HG03103 (cell line): ENCODE measurements at regions not wholly inside any gene's neighbourhood (a gene's known extent, or its start where the extent isn't known, plus 50 kb on each side); places are given as distances from the start of the nearest gene placed in this dataset.
"Not testable (repeated sequence)": the region's sequence is repeated elsewhere in the genome, so short reads cannot be mapped to it uniquely, and the experiment has no call there.

ENCODE experiments used
- ATAC-seq: cut with Tn5 transposase; IDR thresholded peaks from one replicate; pipeline ENCODE4 v1.9.1; 2021; ENCODE audit warnings: low read depth; ENCODE audit not compliant: unreplicated experiment

DNA sequence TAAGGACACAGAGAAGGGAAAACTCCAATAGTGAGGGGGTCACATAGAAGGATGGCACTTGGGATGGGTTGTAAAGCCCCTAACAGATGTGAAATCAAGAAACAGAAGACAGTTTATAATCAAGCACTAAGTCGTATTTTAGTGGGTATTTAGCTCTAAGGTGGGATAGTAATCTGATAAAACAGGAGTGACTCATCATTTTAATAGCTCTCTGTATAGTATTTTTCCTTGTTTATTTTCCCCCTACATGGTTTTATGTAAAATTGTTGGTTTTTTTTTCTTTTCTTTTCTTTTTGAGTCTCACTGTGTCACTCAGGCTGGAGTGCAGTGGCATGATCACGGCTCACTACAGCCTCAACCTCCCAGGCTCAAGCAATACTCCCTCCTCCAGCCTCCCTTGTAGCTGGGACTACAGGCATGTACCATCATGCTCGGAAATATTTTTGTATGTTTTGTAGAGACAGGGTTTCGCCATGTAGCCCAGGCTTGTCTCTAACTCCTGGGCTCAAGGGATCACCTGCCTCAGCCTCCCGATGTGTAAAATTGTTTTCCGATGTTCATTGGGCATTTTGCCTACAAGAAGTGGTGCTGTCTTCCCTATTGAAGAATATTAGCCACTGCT, 142.6 kb upstream of the SERPINE2 start:
- ATAC-seq: no peak

DNA sequence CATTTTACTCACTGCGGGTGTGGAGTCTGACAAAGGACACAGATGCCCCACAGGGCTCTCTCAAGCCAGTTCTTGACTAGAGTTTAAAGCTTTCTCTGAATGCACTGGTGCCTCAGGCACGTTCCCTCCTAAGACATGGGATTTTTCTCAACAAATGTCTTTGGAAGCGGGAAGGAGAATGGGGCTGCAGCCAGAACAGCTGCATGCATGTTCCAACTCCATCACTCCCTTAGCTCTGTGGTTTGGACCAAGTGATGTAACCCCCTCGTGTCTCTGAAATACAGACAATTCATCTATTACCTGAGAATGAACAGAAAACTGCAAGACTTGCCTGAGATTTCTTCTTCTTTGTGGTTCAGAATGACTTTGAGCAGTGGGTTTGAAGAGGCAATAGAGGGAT, 141.7 kb upstream of the SERPINE2 start:
- no peak for ATAC-seq

DNA sequence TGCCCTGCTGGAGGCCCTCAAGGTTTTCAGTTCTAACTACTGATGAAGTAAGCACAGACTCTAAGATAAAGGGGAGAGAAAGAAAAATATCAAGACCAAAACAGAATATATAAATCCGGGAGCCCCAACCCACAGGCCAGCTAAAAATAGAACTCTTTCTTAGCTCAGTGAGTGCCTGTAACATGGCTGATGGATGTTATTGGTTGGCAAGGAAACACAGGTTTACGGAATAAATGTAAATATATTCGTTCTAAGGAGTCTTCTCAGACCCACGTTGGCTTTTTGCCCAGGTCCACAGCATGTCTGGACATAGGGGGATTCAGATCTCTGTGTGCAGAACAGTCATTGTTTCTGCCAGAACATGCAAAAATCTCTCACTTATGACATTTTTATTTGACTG, 139.0 kb upstream of the SERPINE2 start:
- ATAC-seq: no peak

DNA sequence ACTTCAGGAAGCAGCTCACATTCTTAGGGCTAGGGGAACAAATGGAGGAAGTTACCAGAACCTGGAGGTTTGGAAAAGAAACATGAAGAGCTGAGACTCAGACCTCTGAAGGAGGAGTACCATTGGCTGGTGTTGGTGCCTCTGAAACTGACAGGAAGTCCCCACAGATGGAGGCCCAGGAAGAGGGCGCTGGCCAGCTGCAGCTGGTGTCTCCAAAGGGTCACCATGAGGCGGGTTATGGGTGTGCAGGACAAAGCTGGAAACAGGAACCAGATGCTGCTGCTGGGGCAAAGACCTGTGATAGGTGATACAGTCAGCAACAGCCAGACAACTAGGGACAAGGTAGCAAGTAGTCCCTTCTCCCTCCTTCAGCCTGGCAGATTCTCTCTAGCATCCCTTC, 136.5 kb upstream of the SERPINE2 start:
- no peak for ATAC-seq

DNA sequence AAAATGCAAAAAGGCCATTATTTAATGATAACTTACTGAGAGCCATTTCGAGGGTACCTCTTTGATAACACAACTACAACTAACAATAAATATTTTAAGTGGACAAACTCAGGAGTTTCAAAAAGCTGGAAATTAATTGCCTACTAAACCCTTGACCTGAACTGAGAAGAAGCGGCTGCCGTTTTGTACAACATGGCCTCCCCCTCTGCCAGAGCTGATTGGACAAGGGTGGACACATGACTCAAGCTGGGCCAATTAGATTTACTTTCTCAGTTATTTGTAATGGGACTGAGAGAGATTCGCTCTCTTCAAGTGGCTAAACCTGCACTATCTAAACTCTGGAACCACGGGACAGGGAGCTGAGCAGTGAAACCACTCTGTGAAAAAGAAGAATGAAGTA, 135.9 kb upstream of the SERPINE2 start:
- ATAC-seq: no peak

DNA sequence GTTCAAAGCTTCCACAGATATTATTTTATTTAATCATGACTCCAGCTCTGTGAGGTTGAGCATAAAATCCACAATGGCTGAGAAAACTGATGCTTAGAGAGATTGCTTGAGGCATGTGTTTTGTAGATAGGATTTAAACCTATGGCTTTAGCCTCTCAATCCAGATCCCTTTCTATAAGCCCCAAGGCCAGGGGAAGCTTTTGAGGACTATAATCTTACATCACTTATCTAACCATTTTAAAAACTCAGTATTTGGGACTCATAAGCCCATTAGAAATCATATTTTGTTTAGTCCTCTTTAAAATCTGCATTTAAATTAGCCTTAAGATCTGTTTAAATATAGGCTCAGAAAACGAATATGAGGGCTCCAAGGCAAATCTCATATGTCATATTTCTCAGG, 135.4 kb upstream of the SERPINE2 start:
- no peak for ATAC-seq

DNA sequence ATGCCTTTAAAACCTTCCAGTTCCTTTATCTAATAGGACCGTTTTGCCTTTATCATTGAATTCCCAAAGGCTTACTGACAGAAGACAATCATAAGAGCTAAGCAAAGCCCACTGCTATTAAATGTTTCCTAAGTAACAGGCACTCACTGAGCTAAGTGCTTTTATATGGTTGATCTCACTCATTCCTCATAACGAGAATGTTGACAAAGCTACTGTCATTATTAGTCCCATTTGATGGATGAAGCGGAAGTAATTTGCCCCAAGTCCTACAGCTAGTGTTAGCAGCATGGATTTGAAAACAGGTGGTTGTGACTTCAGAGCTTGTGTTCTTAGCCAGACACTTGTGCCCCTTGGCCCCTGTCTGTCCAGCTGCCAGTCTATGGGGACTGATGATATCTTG, 134.8 kb upstream of the SERPINE2 start:
- no peak for ATAC-seq

DNA sequence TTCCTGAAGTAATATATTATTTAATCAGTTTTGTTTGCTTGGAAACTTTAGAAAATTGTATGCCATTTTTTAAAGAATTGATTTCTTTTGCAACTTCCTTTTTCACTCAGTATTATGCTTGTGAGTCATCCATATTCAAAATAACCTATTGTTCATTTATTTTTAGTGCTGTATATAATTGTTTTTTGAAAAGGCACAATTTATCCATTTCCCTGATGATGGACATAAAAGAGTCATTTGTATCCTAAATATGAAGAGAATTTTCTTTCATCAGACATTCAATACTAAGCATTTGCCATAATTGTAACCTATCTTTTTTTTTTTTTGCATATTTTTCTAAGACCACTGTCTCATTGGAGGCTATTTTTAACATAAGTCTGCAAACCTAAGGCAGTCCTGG, 134.1 kb upstream of the SERPINE2 start:
- no peak for ATAC-seq

DNA sequence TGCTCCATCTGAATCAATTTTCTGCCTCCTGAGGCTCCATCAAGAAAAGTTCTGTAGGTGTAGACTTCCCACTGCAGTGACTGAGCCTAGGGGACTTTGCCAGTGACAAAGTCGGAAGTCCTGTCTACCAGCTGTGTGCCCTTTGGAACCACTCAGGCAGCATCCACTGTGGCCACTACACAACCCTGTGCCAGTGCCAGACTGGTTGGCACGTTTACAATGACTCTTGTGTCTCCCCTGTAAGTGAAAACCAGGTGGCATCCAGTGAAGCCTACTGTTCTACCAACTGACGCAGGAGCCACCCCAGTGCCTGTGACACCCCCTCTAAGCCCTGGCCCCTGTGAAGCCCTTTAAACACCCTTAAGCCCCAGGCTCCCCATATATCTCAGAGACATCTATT, 132.1 kb upstream of the SERPINE2 start:
- ATAC-seq: no peak

DNA sequence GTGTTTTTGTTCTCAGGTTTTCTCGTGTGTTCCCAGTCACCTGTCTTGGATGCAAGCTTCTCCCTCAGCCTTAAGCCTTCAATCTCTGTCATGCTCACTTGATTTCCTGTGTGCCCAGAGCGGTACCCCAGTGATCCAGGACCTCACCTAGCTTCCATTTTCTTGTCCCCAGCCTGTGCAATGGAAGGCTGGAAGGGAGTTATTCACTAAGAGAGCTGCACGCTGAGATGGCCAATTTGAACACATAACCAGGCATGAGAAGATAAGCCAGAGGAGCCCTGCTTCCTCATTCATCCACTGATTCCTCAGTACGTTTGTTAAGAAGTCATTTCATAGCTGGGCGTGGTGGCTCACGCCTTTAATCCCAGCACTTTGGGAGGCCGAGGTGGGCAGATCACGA, 130.8 kb upstream of the SERPINE2 start:
- ATAC-seq: no peak

DNA sequence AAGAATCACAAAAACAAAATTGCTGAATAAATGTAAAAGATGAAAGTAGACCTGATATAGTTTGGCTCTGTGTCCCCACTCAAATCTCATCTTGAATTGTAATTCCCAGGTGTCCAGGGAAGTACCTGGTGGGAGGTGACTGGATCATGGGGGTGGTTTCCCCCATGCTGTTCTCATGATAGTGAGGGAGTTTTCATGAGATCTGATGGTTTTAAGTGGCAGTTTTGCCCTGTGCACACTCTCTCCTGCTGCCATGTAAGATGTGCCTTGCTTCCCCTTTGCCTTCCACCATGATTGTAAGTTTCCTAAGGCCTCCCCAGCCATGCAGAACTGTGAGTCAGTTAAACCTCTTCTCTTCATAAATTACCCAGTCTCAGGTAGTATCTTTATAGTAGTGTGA, 128.7 kb upstream of the SERPINE2 start:
- not testable (repeated sequence) for ATAC-seq

DNA sequence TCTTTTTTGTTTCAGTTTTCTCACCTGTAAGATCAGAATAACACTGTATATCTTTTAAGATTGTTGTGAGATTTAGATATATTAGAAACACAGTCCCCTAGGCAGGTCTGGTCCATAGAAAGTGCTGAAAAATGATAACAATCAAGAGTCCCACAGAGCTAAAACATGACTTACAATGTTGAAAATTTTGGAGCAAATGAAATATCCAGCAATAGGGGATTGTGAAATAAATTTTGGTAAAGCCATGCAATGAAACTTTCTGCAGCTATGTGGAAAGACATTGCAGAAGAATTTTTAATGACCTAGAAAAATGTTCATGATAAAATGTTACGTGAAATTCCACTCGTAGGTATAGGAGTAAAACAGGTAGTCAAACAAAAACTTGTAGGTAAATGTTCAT, 127.6 kb upstream of the SERPINE2 start:
- ATAC-seq: no peak

DNA sequence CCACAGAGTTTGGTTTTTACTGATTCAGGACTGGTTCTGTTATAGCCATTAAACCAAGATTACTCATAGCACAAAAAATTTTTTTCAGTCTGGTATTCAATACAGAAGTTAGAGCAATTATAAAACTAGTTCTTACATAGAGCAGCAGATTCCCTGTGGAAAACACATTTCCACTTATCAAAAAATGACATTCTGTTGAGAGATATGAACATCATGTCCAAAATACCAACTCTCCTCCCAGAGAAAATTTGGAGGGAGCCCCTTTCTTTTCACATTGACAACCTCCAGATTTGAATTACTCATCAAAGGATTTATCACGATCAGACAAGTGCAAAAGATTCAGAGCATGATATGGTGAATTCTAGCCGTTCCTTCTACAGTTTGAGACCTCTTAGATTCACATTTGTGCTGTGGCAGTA, 126.8 kb upstream of the SERPINE2 start:
- no peak for ATAC-seq

DNA sequence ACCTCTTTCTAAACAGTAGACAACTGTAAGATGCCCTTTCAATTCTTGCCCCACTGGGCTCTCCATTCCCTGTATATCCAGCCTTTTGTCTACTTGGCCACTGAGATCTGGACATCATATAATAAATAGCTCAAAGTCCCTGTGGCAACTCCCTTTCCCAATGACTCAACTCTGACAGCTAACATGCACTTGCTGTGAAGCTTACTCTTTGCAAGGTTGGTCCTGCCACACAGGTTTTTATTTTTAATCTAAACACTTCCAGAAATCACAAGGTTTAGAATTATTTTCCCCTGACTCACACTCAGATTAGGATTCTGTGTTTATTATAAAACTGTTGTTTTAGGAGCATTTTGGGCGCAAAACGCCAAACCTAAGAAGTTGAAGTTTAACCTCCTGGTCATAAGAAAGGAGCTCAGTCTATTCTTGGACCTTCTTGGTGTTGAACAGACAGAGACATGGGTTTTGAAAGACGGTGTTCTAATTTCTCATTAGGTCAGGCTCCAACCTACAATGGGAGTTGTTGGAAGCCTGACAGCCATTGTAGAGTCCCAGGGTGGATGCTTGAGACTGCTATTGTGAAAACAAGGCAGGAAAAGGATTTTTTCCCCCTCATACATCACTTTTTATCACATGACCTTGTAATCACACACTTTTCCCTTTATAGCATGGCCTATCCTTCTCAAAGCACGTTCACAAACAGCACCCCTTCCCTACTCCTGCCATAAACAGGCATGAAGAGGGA, 124.7 kb upstream of the SERPINE2 start:
- no peak for ATAC-seq

DNA sequence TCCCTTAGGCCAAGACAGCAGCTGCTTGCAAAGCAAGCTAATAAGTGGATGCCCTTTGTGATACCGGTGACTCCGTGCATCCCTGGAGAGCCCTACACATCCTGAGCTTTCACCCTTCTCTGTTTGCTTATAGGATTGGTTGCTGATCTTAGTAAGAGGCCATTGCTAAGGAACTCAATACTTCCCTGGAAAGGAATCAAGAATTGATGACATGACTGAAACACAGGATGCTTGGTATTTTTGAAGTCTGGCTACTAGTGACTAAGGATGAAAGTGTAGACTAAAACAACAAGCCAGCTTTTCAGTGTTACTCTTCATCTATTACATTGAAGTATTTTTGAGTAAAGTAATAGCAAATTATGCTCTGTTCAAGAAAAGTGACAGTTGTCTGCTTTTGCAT, 123.0 kb upstream of the SERPINE2 start:
- ATAC-seq: no peak

DNA sequence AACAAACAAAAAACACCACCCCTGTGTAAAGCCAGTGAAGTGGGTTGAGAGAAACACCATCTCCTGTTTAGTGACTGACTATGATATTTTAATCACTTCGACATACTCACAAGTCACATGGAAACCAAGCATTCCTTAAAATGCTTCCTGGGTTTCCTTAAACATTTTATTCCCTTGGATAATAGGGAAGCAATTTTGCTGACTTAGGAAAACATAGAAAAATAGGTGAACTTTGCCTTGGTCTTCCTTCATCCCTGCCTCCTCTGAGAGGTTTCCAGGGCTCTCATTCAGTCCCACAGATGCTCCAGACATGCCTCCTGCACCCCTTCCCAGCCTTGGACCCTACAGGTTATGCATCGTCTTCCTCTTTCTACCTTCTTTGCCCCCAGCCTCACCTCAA, 122.6 kb upstream of the SERPINE2 start:
- no peak for ATAC-seq

DNA sequence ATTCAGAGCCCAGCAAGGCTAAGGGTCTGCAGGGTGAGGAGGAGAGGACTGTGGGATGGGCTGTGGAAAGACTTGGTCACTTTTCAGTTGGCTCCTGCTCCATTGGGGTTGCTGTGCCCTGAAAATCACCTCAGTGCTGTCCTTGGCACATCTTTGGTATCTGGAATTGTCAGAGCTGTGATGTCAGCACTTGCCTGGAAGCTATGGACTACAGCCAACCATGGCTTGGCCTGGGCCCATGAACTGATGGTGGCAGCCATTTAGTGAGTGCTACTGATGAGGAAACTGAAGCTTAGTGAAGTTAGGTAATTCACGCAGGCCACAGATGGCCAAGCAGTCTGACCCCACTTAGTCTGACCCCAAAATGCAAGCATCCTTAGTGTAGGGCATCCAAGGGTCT, 121.8 kb upstream of the SERPINE2 start:
- no peak for ATAC-seq

DNA sequence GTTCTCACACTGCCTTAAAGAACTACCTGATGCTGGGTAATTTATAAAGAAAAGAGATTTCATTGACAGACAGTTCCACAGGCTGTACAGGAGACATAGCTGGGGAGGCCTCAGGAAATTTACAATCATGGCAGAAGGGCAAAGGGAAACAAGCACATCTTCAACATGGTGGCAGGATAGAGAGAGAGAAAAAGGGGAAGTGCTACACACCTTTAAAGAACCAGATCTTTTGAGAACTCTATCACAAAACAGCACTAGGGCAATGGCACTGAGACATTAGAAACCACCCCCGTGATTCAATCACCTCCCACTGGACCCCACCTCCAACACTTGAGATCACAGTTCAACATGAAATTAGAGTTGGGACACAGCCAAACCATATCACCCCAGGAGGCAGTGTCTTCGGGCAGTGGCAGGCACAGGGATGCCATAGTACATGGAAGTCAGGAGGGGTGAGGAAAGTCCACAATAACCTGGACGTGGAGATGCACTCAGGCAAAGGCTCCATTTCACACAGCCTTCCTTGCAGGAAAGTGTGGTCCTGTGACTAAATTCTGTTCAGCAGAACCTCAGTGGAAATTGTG, 120.4 kb upstream of the SERPINE2 start:
- no peak for ATAC-seq

DNA sequence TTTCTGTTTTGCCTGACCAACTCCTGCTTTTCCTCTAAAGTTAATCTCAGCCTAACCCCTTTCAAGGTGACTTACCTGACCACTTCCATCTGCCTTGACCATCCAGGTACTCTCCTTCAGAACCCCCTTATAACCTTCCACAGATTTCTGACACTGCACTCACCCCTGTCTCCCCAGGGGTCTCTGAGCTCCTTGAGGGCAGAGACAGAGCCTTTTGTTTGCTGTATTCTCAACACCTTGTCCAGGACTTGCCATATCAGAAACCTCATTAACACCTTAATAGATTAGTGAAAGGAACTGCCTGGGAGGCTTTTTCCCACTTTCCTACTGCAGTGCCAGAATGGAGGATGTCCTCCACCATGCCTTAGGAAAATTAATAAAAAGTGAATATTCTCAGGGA, 119.7 kb upstream of the SERPINE2 start:
- no peak for ATAC-seq

DNA sequence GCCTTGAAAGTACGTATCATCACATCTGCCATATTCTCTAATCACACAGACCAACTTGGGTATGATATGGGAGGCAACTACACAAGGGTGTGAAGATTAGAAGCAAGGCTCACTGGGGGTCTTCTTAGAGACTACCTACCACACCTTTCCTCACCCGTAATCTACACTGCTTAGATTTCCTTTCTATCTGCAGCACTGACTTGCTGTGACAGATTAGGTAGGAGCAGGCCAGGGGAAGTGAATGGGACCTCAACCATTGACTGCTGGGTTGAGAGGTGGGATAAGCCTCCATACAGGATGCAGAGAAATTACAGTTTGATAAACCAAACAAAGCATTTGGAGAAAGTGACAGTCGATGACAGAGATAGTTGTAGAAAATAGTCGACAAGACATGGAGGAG, 119.0 kb upstream of the SERPINE2 start:
- ATAC-seq: no peak

DNA sequence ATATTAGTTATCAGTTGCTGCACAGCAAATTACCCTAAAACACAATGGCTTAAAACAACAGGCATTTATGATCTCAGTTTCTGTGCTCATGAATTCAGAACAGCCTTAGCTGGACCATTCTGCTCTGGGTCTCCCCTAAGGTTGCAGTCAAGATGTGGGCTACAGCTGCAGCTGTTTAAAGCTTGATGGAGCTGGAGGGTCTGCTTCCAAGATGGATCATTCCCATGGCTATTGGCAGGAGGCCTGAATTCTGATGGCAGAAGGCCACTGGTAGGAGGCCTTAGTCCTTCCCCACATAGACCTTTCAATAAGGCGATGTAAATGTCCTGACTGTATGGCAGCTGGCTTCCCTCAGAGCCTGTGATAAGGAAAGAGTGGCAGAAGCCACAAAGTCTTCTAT, 118.6 kb upstream of the SERPINE2 start:
- ATAC-seq: no peak

DNA sequence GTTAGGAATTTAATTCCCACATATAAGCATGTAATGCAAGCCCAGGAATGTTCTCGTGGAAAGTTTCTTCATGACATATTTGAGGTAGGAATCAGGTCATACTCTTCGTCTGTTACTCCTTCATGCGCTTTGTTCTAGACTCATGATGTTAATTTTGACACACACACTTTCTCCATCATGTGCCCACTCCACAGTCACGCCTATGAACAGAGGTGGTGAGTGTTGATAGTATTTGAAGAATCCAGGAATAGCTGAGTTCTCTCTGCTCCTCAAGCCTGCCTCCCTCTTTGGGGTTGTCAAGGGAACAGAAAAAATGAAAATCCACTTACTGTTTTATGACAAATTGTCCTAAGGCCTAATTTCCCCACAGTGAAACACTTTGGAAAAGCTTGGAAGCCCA, 117.3 kb upstream of the SERPINE2 start:
- ATAC-seq: no peak
